ENCODE measurements at regions not wholly inside any gene's neighbourhood (a gene's known extent, or its start where the extent isn't known, plus 50 kb on each side); places are given as distances from the start of the nearest gene placed in this dataset.

- Histone ChIP-seq H3K4me3 (no peak overlapping the region), H3K4me1 (peaks cover 24% of the 10 kb centered on the region), H3K9ac (no peak overlapping the region), H4K20me1 (no peaks in the 10 kb centered on the region), H3K27ac (no peak overlapping the region), H3K9me3 (no peaks in the 10 kb centered on the region), H3K27me3 (no peaks in the 10 kb centered on the region), H3K4me2 (no peak overlapping the region), H3K36me3 (no peaks in the 10 kb centered on the region)
- no peak for TF ChIP-seq Cebpa-rat (IDR thresholded peaks at IDR 0.05)
These were observed 61.2 kb downstream of the KLF6 start for GRCh38 chr10:3723766-3724165.

- Histone ChIP-seq H3K9me3 (no peaks in the 10 kb centered on the region), H3K27ac (0 out of 2 replicates have a peak overlapping the region, but pooled peaks have one; percentile 24), H3K27me3 (no peaks in the 10 kb centered on the region), H3K4me2 (peak overlapping the region; percentile 54), H4K20me1 (no peaks in the 10 kb centered on the region), H3K4me3 (no peak overlapping the region), H3K4me1 (peaks cover 45% of the 10 kb centered on the region), H3K36me3 (no peaks in the 10 kb centered on the region), H3K9ac (no peak overlapping the region)
- peak; percentile 51; the same call in 1 of the 2 replicates for TF ChIP-seq Cebpa-rat (IDR thresholded peaks at IDR 0.05)
These were observed 64.6 kb downstream of the KLF6 start for GRCh38 chr10:3720228-3721019.

GRCh38 chr10:3719024-3719843 is 65.8 kb downstream of the KLF6 start:
- Histone ChIP-seq H3K4me1 (peaks cover 48% of the 10 kb centered on the region), H3K36me3 (no peaks in the 10 kb centered on the region), H3K4me2 (peak overlapping the region; percentile 5; the same call in 1 of the 2 replicates), H3K4me3 (no peak overlapping the region), H3K9ac (no peak overlapping the region), H3K27ac (0 out of 2 replicates have a peak overlapping the region, but pooled peaks have one; percentile 8), H3K27me3 (no peaks in the 10 kb centered on the region), H3K9me3 (no peaks in the 10 kb centered on the region), H4K20me1 (no peaks in the 10 kb centered on the region)
- TF ChIP-seq Cebpa-rat (IDR thresholded peaks at IDR 0.05), result no peak

GRCh38 chr10:3716093-3716492 is 68.9 kb downstream of the KLF6 start:
- Histone ChIP-seq H3K4me3 (no peak overlapping the region), H3K27me3 (no peaks in the 10 kb centered on the region), H3K4me2 (peak overlapping the region; percentile 58), H3K27ac (peak overlapping the region; percentile 24; the same call in 1 of the 2 replicates), H3K9ac (no peak overlapping the region; the same call in 1 of the 2 replicates), H3K9me3 (peaks cover 20% of the 10 kb centered on the region), H4K20me1 (no peaks in the 10 kb centered on the region), H3K36me3 (no peaks in the 10 kb centered on the region), H3K4me1 (peaks cover 47% of the 10 kb centered on the region)
- TF ChIP-seq Cebpa-rat (IDR thresholded peaks at IDR 0.05), result no peak

- Histone ChIP-seq H3K9me3 (peaks cover 29% of the 10 kb centered on the region), H3K36me3 (no peaks in the 10 kb centered on the region), H3K4me1 (peaks cover 36% of the 10 kb centered on the region), H3K27me3 (no peaks in the 10 kb centered on the region), H3K4me2 (no peak overlapping the region), H4K20me1 (no peaks in the 10 kb centered on the region), H3K9ac (no peak overlapping the region), H3K27ac (no peak overlapping the region), H3K4me3 (no peak overlapping the region)
- no peak for TF ChIP-seq Cebpa-rat (IDR thresholded peaks at IDR 0.05)
These were observed 70.0 kb downstream of the KLF6 start for GRCh38 chr10:3714967-3715366.

- no peak for TF ChIP-seq Cebpa-rat (IDR thresholded peaks at IDR 0.05)
These were observed 70.5 kb downstream of the KLF6 start for GRCh38 chr10:3714531-3714930.

GRCh38 chr10:3712707-3713106 is 72.3 kb downstream of the KLF6 start:
- no peak overlapping the region for H3K4me2 ChIP-seq

More at GRCh38 chr10:3714531-3714930, 70.5 kb downstream of the KLF6 start:
- Histone ChIP-seq H4K20me1 (no peaks in the 10 kb centered on the region), H3K9ac (no peak overlapping the region), H3K4me3 (no peak overlapping the region), H3K4me2 (no peak overlapping the region), H3K9me3 (peaks cover 29% of the 10 kb centered on the region), H3K27ac (no peak overlapping the region), H3K27me3 (no peaks in the 10 kb centered on the region), H3K36me3 (no peaks in the 10 kb centered on the region), H3K4me1 (peaks cover 35% of the 10 kb centered on the region)

GRCh38 chr10:3711918-3712317 is 73.1 kb downstream of the KLF6 start:
- Histone ChIP-seq H3K4me3 (no peak overlapping the region), H3K36me3 (no peaks in the 10 kb centered on the region), H3K27ac (no peak overlapping the region), H3K9ac (no peak overlapping the region), H4K20me1 (no peaks in the 10 kb centered on the region), H3K9me3 (peaks cover 29% of the 10 kb centered on the region), H3K4me2 (no peak overlapping the region), H3K4me1 (peaks cover 34% of the 10 kb centered on the region), H3K27me3 (no peaks in the 10 kb centered on the region)
- TF ChIP-seq Cebpa-rat (IDR thresholded peaks at IDR 0.05), result no peak

More at GRCh38 chr10:3712707-3713106, 72.3 kb downstream of the KLF6 start:
- TF ChIP-seq Cebpa-rat (IDR thresholded peaks at IDR 0.05), result no peak
- Histone ChIP-seq H3K27ac (no peak overlapping the region), H3K27me3 (no peaks in the 10 kb centered on the region), H3K4me3 (no peak overlapping the region), H3K4me1 (peaks cover 37% of the 10 kb centered on the region), H4K20me1 (no peaks in the 10 kb centered on the region), H3K9ac (no peak overlapping the region), H3K36me3 (no peaks in the 10 kb centered on the region), H3K9me3 (peaks cover 29% of the 10 kb centered on the region)

GRCh38 chr10:3710764-3711163 is 74.2 kb downstream of the KLF6 start:
- H3K9me3 ChIP-seq, result peaks cover 29% of the 10 kb centered on the region
- no peak overlapping the region for H3K9ac ChIP-seq
- H3K27me3 ChIP-seq, result no peaks in the 10 kb centered on the region
- TF ChIP-seq Cebpa-rat (IDR thresholded peaks at IDR 0.05), result no peak
- no peaks in the 10 kb centered on the region for H4K20me1 ChIP-seq
- H3K4me3 ChIP-seq, result no peak overlapping the region
- H3K4me1 ChIP-seq, result peaks cover 24% of the 10 kb centered on the region
- no peak overlapping the region for H3K4me2 ChIP-seq
- no peaks in the 10 kb centered on the region for H3K36me3 ChIP-seq
- H3K27ac ChIP-seq, result no peak overlapping the region
